Stimulated activated CD4-positive, alpha-beta T cell treated with anti-CD3 and anti-CD28 coated beads, TNF-alpha, amount 100 ng/mL, for 1 hour (primary cell): ENCODE measurements at regions not wholly inside any gene's neighbourhood (a gene's known extent, or its start where the extent isn't known, plus 50 kb on each side); places are given as distances from the start of the nearest gene placed in this dataset.

ENCODE experiments used
- DNase-seq, 3 donors: peaks; one replicate each; pipeline ENCODE4 v3.0.0-alpha.2; 2020; ENCODE audit warnings: low read depth in 3 of 3, low spot score in 1 of 3

DNA sequence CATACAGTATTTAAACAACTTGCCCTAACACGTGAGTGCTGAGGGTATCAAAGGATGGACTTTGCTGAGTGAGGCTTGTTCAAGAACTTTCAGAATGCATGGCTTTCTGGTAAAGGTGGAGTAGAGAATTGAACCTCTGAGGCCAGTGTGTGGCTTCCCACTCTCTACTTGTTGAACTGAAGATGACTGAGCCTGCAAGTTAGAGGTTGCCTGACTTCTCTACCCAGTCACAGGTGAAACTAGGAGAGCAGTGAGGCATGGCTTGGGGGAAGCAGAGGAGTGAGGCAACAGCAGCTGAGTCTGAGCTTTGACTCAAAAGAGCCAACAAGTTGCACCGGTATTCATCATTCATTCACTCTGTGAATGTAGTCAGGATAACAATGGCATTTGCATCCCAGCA lies 256.4 kb upstream of the SESN3 start:
- no peak for DNase-seq

DNA sequence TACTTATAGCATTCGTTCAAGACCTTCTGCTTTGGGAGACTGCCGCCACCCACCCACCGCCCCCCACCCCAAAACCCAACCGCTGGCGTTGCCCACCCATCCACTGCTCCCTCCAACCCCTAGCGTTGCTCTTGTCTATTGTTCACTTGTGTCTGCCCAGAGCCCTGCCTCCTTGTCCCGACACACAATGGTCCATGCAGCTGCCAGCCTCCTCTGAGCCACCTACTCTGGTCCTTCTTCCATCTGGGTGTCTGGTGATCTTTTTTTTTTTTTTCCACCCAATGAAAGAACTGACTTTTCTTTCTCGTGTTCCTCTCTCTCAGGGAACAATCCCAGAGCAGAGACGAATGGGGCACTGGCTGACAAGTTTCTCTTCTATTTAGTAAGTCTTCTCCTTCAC lies 256.0 kb upstream of the SESN3 start:
- no peak for DNase-seq

GRCh38 chr11:95486466-95486865 lies 255.5 kb upstream of the SESN3 start:
- no peak for DNase-seq

GRCh38 chr11:95485115-95485900 lies 254.3 kb upstream of the SESN3 start:
- no peak for DNase-seq

- no peak for DNase-seq
Measured at GRCh38 chr11:95483339-95483738, 252.3 kb upstream of the SESN3 start.

GRCh38 chr11:95478003-95478402 lies 247.0 kb upstream of the SESN3 start:
- no peak for DNase-seq

- no peak for DNase-seq
Measured at GRCh38 chr11:95469258-95469657, 238.3 kb upstream of the SESN3 start.

GRCh38 chr11:95466416-95466815 lies 235.4 kb upstream of the SESN3 start:
- no peak for DNase-seq

DNA sequence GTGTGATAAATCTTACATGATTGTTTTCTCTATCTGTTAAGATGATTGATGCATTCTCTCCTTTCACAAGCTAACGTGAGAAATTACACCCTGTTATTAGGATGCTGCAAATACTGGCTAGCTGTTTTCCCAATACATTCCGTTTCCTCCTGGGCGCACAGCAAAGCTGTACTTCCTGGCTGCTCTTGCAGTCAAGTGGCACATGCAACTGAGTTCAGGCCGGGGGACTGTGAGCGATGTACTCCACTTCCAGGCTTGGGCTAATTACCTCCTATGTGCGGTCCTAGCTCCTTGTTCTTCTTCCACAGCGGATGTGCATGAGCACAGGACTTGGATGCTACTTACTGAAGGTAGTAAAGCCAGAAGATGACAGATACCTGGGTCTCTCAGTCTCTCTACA lies 234.9 kb upstream of the SESN3 start:
- DNase-seq = no peak

GRCh38 chr11:95461858-95462257 lies 230.9 kb upstream of the SESN3 start:
- DNase-seq = no peak

GRCh38 chr11:95461348-95461747 lies 230.3 kb upstream of the SESN3 start:
- no peak for DNase-seq

DNA sequence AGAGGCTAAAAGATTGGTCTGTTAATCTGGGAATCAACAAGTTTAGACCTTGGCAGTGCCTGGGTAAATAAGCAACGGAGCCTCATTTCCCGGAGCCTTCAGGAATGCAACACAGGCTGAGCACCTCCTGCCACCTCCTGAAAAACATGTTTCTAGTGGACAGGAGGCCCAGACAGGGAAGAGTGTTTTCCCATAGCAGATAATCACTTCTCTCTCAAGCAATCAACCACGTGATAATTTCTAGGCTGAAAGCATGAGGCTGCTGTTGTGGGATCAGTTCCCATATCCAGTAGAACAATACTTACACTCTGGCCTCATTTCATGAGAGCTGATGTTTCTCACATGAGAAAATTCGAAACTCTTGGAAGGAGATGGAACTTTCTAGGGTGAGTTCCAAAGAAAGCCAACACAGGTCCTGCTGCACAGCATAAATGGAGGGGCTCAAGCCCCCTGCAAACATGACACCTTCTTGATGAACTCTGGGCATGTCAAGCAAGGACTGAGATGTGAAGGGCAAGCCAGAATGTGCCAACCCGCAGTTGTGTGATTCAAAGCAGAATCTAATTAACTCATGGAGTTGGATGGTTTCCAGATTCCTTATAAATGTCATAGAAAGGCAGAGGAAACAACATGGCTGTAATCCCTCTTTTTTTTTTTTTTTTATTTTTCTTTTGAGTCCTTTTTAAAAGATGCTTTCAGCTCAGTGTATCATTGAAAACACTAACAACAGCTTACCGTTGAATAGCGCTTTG lies 228.5 kb upstream of the SESN3 start:
- no peak for DNase-seq

GRCh38 chr11:95456714-95457491 lies 225.9 kb upstream of the SESN3 start:
- no peak for DNase-seq

DNA sequence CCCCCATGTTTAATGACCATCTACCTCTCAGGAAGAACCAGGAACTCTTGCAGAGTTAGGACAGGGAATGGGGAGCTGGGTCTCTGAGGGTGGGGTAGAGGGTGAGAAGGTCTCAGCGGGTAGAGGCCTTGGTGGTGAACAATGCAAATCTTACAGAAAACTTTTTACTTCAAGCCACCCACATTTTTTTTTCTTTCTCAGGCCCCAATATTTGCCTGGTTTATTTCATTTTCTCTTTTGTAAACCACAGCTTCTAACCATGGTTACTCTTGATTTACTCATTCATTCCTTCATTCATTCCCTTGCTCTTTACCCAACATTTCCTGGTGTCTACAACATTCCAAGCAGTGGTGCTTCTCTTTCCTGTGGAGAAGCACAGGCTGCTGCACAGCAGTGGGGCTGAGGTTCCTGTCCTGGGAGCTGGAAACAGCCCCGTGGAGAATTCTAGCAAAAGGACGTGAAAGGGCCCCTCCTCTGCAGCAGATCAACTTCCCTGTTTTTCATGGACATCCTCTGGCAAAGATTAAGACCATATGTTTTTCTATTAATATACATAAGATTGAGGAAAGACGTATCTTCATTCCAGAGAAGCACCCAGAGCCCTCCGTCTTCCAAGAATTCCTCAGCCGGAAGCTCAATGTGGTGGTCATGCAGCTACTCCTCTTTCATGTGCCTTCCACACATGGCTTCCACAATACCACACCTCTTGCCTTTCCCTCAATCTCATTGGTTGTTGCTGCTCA lies 224.4 kb upstream of the SESN3 start:
- no peak for DNase-seq

DNA sequence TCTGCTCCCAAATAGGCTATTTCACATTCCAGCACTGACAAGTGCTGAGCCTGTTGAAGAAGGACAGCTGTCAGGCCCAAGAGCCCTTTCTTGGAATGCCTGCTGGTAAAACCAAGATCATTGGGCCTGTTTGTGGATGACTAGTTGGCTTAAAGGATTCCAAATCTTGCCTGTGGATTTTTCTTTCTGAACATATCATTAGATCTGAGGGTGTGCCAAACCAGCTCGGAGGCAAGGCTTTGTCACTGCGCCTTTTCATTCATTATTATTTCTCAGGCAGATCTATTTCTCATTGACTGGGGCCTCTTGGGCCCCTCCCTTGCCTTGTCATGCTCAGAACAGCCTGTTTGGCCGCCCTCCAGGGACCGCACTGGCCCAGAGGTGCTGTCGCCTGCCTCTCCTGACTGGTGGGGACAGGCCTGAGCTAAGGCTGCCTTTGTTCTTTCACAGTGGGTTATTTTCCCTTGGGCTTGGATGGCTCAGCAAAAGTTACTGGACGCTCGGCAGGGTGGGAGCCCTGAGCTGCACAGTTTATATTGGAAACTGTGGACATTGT lies 222.7 kb upstream of the SESN3 start:
- no peak for DNase-seq

DNA sequence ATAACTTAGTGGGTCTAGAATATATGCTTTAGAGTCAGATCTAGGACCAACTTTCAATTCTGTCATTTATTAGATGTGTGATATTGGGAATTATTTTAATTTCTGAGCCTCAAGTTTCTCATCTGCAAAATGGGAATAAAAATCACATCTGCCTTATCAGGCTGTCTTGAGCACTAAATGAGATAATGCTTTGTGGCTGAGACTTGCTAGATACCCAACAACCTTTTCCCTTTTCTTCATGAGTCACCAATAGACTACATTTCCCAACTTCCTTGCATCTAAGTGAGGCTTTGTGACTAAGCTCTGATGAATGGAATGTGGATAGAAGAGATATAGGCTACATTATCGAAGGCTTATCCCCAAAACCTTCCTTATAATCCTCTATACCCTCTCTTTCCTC lies 220.7 kb upstream of the SESN3 start:
- no peak for DNase-seq

GRCh38 chr11:95451261-95451660 lies 220.3 kb upstream of the SESN3 start:
- no peak for DNase-seq

- DNase-seq = no peak
Measured at GRCh38 chr11:95450547-95451123, 219.6 kb upstream of the SESN3 start.

DNA sequence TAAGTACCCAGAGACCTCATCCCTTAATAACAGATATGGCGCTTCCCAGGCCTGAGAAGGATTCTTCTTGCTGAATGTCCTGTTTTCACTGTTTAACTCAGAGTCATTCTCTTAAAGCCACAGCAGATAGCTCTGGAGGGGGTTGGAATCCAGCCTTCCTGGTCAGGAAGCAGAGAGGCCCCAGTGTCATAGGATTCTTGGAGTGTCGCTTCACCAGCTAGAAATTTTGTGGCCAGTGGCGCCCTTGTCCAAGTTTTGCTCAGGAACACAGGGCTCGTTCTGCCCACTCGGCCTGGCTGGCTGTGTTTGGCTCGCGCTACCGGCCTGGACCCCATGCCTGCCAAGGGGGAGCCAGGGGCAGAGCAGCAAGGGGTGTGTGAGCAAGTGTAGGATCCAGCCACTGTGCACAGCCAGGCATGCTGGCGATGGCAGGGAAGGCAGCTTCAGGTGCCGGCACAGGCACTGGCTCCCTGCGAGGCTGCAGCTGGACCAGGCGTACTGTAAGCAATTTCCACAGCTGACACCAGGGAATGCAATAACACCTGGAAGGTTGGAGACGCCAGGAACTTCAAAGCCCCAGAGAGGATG lies 214.8 kb upstream of the SESN3 start:
- no peak for DNase-seq
